Bone marrow (tissue), 2 donors: ENCODE measurements at regions not wholly inside any gene's neighbourhood (a gene's known extent, or its start where the extent isn't known, plus 50 kb on each side); places are given as distances from the start of the nearest gene placed in this dataset.

Source experiments
- DNase-seq, 2 donors: peaks; one replicate each; lab custom pipeline; 2025; lab: John Stamatoyannopoulos, UW

DNA sequence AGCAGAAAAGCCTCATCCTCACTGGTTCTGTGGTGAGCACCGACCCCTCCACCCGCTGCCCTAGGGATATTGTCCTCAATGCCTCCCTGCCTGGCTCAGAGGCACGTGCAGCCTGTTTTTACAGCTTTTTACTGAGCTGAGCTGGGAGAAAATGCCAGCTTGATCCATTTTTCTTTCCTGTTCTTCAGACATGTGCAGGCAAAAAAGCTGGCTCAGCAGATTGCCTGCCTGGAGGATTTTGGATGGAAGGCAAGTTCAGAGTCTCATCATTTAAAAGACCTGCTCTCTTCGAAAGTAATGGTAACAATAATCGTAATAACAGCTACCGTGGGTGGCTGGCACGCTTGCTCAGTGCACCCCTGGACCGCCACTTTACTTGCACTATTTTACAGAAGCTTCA, 135.0 kb upstream of the SMIM23 start:
- DNase-seq = no peak

DNA sequence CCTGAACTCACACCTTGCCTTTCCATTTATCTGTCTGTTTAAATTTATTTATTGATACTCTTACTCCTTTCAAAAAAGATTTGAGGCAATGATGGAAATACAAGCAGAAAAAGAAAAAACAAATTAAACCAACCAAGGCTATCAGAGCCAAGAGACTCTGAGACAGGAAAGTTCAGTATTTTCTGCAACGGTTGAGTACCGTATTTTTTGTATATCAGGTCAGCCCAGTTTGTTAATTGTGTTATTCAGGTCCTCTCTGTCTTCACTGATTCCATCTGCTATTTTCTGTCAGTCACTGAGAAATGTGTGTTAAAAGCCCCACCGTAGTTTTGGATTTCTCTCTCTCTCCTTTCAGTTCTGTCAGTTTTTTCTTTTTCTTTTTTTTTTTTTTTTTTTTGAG, 134.5 kb upstream of the SMIM23 start:
- DNase-seq = no peak

DNA sequence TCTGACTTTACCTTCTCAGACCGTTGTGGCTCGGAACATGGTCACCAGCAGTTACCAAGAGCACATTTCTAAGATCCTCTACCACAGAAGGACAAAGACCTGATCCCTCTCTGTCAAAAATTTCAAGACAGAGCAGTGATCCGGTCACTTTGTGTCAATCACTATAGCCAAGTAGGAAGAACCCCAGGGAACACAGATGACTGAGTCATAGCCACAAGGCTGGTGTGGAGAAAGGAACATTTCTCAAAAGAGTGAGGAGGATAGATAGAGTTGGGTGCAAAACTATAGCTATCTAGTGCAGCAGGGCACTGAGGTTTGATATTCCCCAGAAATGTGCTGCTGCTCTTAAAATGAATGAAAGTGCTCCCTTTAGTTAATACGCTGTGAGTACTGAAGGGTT, 130.7 kb upstream of the SMIM23 start:
- no peak for DNase-seq

DNA sequence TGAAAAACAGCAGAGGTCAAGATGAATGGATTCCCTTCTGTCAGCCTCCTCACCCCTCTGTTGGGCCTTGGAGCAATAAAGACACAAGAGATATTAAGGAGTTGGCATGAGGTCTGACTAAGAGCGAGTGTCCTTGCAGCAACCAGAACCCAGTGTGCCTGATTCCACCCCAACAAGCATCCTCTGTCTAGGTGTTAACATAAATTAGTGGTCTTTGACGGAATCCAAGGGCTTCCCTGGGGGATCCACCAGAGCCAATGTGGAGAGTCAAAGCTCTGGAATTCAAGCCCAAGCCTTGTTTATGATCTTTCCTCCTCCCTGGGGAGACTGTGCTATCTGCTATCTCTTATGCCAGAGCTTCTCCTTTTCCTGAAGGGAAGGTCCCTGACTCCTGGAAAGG, 128.1 kb upstream of the SMIM23 start:
- no peak for DNase-seq

DNA sequence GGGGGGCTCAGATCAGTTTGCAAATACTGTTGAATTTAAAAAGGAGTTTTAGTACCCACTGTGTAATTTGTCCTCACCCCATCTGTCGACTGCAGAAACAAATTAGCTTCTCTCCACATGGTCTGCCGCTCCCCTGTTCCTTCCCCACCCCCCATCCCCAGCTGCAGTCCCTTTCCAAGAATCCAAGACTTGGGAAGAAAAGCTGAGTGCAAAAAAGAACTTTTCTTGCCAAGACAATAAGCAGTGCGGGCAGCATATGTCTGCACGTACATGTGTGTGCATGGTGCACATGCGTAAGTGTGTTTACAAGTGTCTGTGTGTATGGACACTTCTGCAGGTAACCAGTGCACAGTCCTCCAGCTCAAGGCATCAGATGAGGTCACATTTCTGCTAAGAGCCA, 125.7 kb upstream of the SMIM23 start:
- no peak for DNase-seq

DNA sequence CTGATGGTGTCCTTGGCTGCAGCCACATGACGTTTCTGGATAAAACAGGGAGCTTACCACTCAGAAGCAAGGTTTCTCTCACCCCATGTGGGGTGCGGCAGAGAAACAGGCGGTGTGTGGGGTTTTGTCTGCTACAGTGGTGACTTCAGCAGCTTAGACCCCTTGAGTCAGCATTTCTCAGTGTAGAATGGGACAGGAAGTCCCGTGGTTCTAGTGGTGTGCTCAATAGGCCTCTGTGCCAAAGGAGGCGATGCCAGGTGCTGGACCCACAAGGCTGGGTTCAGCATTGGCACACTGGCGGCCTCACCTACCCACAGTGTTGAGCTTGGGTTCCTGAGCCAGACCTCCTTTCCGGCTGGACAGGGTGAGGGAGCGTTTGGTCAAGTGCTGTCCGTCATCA, 125.2 kb upstream of the SMIM23 start:
- peak in 1 of 2 donors; percentile 20 for DNase-seq

DNA sequence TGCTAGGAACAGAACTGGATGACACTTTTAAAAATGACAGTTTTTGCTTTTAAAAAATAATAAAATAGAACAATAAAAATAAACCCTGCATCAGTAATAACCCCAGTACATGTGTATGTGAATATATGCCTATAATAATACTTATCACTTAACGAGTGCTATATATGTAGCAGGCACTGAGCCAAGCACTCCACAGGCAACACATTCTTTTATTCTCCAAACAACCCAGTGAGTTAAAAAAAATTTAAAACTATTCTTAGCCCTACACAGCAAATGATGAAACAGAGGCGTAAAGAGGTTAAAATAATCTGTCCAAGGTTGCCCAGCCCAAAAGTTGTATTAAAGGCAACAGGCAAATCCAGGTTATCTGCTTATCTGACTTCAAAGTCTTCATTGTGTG, 124.5 kb upstream of the SMIM23 start:
- DNase-seq = no peak

DNA sequence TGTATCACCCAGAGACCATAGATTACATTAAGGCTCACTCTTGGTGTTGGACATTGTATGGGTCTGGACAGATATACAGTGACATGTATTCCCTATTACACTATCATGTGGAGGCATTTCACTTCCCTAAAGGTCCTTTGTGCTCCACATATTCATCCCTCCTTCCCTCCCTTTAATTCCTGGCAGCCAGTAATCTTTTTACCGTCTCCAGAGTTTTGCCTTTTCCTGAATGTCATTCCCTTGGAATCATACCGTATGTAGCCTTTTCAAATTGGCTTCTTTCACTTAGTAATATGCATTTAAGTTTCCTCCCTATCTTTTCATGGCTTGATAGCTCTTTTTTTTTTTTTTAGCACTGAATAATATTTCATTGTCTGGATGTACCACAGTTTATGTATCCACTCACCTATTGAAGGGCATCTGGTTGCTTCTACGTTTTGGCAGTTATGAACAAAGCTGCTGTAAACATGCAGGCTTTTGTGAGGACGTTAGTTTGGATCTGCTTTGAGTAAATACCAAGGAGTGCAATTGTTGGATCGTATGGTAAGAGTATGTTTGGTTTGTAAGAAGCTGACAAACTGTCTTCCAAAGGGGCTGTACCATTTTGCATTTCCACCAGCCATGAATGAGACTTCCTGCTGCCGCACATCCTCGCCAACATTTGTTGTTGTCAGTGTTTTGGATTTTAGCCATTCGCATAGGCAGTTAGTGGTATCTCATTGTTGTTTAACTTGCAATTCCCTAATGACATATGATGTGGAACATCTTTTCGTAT, 122.1 kb upstream of the SMIM23 start:
- DNase-seq = no peak

DNA sequence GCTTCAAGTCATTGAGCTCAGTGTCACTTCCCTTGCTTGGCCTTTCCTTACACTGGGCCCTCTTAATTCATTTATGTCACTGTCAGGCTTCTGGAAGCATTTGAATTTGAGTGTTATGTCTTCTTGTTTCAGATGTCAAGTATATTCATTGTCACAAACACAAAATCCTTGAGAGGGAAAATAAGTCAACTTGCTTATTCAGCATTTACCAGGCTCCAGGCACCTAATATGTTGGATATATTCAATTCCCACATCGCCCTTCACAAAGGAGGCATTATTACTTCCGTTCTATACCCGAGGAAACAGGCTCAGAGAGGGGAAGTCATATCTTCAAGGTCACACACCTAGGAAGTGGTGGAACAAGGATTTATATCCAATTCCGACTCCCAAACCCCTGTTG, 121.1 kb upstream of the SMIM23 start:
- no peak for DNase-seq

DNA sequence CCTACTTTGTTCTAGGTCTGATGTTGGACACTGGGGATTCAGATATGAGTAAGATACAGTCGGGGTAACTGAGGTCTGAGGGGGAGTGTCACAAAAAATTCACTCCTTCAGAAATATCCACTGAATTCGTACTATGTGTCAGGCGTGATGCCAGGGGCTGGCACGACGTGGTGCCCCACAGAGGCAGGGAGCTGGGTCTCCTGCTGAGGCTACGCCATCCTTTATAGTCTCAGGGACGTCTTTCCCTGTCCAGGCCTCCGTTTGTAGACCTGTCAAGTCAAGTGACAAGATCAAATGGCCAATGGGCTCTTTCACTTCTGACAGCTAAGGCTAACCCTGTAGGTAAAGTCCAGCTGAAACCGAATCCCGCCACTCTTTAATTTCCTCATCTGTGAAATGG, 118.8 kb upstream of the SMIM23 start:
- no peak for DNase-seq

DNA sequence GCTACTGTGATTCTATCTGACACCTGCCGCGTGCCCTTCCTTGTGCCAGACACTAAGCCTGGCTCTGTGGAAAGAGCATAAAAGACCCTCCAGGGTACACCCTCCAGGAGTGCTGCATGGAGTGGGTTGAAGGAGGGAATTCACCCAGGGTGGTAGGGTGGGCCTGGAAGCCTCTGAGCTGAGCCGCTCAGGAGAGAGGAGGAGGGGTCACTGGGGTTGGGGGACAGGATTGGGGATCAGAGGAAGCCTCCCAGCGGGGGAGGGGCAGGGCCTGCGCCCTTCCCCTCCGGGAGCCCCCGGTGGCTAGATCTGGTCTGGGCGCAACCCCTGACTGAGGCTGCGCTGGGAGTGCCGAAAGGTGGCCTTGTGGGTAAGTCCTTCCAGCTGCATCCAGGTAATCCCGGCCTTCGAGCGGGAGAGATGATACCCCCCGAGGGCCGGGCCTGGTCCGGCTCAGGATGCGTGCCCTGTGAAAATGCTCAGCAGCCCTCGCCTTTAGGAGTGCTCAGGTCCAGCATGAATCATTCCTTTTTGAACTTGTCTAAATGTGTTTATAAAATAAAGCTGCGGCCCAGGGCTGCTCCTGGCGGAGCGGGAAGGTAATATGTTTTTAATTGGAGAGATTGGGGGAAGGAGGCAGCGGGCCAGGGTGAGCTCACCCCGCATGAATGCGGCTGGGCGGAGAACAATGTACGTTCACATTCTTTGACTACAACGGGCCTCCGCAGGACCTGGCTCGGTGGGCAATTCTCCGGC, 118.1 kb upstream of the SMIM23 start:
- DNase-seq = no peak

DNA sequence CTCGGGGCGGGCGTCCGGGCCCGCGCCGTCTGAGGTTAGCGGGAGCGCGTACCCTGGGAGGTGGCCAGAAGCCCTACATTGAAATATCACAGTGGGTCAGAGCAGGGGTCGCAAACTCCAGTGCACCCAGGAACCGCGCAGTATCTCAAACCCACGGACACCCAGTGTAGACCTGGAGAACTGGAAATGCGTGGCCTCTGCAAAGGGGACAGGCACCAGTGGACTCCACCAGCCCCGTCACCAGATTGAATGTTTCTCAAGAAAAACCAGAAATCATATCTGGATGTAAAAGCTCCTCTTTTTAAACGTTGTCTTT, 117.6 kb upstream of the SMIM23 start:
- DNase-seq = no peak

DNA sequence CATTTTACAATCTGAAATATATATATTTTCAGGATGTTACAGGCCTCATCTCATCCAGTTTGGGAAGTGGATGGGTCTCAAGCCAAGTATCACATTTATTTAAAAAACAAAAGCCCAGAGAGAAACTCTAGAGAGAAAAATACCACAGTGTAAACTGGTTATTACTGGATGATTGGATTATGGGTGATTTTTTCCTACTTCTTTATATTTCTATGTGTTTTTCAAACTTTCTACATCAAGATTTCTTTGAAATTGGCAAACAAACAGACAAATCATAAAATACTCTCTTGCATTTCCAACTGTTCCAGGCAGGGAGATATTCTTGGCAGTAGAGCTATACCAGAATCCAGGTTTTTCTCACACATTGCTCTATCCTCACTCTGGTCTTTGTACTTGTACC, 116.0 kb upstream of the SMIM23 start:
- no peak for DNase-seq

DNA sequence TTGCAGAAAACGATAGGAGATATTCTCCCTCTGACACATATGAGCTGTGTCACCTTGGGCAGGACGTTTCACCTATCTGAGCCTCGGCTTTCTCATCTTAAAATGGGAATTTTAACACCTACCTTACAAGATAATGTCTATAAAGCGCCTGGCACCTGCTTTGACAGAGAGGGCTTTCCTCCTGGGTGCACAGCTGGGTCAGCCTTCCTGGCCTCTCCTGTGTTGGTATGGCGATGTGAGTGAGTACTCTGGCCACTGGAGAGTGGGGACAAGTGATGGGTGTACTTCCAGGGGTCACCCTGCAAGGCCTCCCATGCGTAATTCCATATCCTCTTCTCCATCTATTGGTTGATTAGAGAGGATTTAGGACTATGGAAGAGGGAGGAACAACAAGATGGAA, 113.1 kb upstream of the SMIM23 start:
- DNase-seq = no peak

DNA sequence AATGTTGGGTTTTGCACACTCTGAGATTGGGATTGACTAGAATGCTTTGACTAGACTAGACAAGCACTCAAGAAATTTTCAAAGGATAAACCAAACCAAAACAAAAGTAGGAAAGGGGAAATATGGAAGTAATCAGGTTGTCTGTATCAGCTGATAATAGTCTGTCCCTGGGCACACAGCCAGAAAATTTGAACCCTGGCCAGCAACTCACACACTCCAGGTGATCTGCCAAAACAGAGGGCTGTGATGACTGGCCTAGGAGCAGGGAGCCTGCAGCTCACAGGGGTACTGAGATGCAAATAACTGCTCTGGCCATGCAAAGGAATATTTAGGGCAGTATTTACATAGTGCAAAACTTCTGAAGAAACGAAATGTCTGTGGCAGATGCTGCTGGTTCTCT, 112.3 kb upstream of the SMIM23 start:
- no peak for DNase-seq

DNA sequence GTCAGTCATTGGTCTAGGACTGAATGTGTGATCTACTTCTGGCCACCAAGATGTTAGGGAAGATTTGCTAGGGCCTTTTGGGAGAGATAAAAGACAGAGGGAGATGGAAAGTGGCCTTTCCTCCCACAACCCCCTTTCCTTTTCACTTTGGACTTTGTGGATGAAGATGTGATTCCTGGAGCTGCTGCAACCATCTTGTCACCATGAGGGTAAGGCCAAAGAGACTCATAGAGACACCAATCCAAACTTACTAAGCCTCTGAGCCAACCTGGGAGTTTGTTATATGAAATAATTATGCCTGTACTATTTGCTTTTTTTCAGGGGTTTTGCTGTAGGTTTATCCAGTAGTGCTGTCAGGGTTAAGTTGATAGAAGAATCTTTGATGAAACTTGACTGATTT, 111.8 kb upstream of the SMIM23 start:
- DNase-seq = no peak

DNA sequence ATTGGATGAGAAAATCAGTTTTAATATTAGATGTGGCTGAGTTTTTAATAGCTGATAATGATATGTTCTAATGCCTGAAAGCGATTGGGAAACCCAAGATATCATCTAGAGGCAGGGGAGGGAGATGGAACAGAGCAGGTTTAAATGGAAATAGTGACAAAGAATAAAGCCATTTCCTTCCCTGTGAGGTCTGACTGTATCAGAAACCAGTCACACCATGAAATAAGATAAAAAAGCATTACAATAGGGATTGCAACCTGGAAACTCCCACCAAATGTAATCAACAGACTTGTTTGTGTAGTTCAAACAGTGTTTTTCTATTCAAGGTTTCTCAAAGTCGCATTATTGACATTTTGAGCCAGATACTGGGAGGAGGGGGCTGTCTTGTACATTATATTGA, 110.1 kb upstream of the SMIM23 start:
- DNase-seq = no peak

DNA sequence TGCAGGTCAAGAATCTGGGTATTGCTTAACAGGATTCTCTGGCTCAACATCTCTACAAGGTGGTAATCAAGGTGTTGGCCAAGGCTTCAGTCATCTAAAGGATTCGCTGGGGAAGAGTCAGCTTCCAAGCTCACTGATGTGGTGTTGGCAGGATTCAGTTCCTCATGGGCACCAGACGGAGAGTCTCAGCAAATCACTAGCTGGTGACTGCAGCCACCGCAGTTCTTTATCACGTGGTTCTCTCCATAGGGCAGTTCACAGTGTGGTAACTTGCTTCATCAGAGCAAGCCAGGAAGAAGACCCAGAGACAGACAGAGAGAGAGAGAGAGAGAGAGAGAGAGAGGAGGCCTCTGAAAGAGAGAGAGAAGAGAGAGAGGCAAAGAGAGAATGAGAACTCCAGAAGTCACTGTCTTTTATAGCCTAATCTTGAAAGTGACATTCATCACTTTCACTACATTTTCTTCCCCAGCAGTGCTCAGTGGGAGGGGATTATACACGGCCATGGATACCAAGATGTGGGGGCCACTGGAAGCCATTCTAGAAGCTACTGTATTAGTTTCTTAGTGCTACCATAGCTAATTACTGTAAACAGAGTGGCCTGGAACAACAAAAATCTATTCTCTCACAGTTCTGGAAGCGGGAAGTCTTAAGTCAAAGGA, 109.2 kb upstream of the SMIM23 start:
- no peak for DNase-seq

DNA sequence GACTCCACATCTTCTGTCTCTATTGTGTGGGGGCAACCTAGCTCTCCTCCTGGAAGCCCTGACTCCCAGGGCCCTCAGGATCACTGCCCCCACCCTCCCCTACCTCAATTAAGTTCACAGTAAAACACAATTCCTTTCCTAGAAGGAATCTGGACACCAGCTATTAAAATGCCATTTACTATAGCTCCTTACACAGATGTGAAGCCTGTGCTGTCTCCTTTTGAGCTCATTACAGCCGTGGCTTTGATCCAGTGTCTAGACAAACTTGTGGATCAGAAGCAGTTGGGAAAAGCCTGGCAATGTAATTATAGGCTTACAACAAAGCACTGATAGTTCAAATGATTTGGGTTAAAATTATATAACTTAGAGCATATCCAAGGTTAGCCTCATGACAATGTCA, 107.0 kb upstream of the SMIM23 start:
- no peak for DNase-seq

DNA sequence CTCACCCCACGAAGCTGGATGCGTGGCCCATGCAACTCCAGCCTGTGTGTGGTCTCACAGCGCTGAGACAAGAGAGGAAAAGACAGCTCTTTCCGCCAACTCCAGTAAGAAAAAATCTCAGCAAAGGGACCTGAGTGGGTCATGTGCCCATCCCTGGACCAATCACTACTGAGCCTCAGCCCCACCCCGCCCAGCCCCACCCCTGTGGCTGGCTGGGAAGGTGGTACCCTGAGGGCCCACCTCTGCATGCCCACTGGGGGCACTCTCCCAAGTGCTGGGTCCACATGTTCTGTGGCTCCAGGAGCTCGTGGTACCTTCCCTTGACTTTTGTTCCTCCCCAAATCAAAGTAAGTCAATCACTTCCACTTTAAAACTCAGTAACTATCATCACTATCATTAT, 105.1 kb upstream of the SMIM23 start:
- DNase-seq = no peak

DNA sequence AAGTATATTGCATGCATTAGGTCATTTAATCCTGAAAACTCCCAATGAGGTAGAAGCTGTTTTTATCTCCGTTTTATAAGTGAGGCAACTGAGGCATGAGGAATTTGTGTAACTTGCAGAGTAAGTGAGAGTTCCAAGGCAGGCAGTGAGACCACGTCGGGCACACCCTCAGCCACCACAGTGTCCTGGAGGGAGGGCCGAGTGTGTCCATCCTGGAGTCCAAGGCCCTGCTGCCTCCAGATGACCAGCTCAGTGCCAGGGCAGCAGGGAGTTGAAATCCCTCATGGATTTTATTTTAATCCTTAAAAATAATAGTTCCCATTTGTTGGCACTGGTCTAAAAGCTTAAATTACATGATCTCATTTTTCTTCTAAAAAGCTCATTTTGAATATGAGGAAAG, 104.6 kb upstream of the SMIM23 start:
- DNase-seq = no peak

DNA sequence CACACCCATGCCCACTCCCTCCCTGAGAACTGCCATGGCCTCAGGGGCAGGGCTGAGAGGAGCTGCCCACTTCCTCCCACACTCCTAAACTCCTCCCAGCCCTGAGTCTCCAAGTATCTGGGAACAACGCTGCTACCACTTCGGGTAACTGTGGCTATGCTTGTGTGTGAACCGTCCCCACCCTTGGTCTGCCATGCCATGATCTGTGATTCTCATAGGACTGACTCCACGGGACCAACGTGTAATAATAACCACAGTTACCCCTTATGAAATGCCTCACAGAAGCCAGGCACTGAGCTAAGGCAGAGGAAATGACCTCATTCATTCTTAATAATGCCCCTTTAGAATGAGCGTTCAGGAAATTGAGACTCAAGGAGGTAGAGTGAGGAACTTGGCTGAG, 103.9 kb upstream of the SMIM23 start:
- no peak for DNase-seq

DNA sequence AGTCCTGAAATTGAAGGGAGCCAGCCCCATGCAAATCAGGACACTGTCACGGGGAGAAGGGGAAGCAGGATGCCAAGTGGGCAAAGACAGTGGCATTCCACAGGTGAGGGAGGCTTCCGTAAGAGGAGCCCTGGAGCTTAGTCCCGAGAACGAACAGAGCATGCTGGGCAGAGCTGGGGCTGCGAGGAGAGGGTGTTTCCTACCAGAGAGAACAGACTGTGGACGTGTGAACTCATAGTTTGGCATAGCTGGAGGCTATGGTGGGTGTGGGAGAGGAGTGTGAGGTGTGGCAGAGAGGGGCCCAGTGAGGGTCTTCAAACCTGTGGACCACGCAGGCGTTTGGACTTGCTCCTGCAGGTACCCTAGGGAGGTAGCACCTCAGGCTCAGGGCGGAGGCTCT, 102.8 kb upstream of the SMIM23 start:
- DNase-seq = no peak

DNA sequence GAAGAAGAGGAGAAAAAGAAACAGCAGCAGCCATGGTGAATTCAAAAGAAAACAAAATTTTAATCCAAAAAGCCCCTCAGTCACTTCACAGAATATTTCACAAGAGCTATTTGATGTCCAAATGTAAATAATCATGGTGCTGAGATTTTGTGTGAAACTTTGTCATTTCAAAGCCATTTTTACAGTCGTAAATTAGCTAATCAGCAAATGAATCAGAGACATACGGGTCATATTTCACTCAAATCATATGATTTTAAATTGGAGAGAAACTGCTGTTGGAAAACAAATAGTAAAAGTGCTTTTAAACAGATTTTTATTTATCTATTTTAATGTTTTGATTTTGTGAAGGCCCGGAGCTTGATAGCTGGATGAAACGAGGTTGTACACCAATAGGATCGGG, 101.4 kb upstream of the SMIM23 start:
- no peak for DNase-seq
